ENCODE measurements at regions not wholly inside any gene's neighbourhood (a gene's known extent, or its start where the extent isn't known, plus 50 kb on each side); places are given as distances from the start of the nearest gene placed in this dataset.

DNA sequence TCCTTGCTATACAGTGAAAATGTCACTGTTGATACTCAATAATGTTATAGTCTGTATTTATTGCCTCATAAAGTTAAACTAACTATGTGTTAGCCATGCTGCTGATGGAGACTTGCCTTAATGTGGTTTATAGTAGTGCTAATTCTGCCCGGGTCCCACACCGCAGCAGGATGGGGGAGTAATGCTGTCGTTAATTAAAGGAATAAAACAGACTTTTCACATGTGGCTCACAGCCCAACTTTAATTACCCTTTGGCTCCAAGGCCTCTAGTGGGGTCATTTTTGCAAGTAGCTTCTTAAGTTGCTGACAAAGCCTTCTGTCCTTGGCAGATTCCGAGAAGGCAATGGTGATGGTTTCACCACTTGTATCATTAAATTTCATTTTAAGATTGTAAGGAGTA is 634.3 kb downstream of the TBC1D32 start:
- ChIA-PET POLR2A (no interaction called here), CTCF (no interaction called here)
- H3K4me1 ChIP-seq (ENCODE audit: control insufficient read depth, insufficient read depth, low read length) = no peaks in the 10 kb centered on the region
- no peaks in the 10 kb centered on the region for H3K9me3 ChIP-seq (ENCODE audit: control insufficient read depth, insufficient read depth, low read depth, low read length)
- TF ChIP-seq, protein P1, sequence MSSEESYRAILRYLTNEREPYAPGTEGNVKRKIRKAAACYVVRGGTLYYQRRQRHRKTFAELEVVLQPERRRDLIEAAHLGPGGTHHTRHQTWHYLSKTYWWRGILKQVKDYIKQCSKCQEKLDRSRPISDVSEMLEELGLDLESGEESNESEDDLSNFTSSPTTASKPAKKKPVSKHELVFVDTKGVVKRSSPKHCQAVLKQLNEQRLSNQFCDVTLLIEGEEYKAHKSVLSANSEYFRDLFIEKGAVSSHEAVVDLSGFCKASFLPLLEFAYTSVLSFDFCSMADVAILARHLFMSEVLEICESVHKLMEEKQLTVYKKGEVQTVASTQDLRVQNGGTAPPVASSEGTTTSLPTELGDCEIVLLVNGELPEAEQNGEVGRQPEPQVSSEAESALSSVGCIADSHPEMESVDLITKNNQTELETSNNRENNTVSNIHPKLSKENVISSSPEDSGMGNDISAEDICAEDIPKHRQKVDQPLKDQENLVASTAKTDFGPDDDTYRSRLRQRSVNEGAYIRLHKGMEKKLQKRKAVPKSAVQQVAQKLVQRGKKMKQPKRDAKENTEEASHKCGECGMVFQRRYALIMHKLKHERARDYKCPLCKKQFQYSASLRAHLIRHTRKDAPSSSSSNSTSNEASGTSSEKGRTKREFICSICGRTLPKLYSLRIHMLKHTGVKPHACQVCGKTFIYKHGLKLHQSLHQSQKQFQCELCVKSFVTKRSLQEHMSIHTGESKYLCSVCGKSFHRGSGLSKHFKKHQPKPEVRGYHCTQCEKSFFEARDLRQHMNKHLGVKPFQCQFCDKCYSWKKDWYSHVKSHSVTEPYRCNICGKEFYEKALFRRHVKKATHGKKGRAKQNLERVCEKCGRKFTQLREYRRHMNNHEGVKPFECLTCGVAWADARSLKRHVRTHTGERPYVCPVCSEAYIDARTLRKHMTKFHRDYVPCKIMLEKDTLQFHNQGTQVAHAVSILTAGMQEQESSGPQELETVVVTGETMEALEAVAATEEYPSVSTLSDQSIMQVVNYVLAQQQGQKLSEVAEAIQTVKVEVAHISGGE (tag by site-specific recombination; conservative IDR thresholded peaks at IDR 0.05; ENCODE audit: low read depth) = no peak
- TF ChIP-seq ZNF324 (tag by site-specific recombination; IDR thresholded peaks at IDR 0.05) = no peak
- no peak for TF ChIP-seq ZNF239 (tag by site-specific recombination; IDR thresholded peaks at IDR 0.05)
- TF ChIP-seq ZBTB10 (tag by site-specific recombination; IDR thresholded peaks at IDR 0.05) = no peak
- TF ChIP-seq KLF10 (tag by site-specific recombination; IDR thresholded peaks at IDR 0.05) = no peak
- TF ChIP-seq ZNF274 (IDR thresholded peaks at IDR 0.05; ENCODE audit: low read length) = no peak
- TF ChIP-seq ZNF274 (tag by site-specific recombination; IDR thresholded peaks at IDR 0.05; ENCODE audit: borderline replicate concordance) = no peak
- no peak overlapping the region for H3K27ac ChIP-seq (ENCODE audit: extremely low read depth, low read depth, low read length)
- no peak overlapping the region for H3K4me3 ChIP-seq (ENCODE audit: low read depth, low read length)
- no peaks in the 10 kb centered on the region for H3K36me3 ChIP-seq (ENCODE audit: control insufficient read depth in 2 of 2, insufficient read depth in 1 of 2, low read length in 2 of 2)

DNA sequence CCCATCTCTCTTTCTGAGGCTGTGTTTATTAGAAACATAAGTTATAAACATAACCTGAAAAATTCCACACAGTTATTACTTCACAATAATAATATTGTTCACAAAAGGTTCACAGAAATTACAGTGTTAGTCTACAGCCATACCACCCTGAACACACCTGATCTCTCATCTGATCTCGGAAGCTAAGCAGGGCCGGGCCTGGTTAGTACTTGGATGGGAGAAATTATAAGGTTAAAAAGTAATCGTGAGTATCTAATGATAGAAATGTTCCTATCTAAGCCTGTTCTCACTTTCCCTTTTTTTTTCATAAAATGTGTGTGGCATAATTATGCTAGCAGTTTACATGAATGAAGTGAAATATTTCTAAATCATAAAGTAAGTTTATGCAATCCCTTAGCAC is 647.8 kb downstream of the TBC1D32 start:
- CTCF ChIA-PET = no interaction called here
- H3K36me3 ChIP-seq (ENCODE audit: control insufficient read depth in 2 of 2, insufficient read depth in 1 of 2, low read length in 2 of 2) = no peaks in the 10 kb centered on the region
- no peak overlapping the region for H3K27ac ChIP-seq (ENCODE audit: extremely low read depth, low read depth, low read length)
- no peaks in the 10 kb centered on the region for H3K4me1 ChIP-seq (ENCODE audit: control insufficient read depth, insufficient read depth, low read length)
- H3K4me3 ChIP-seq (ENCODE audit: low read depth, low read length) = no peak overlapping the region
- H3K9me3 ChIP-seq (ENCODE audit: control insufficient read depth, insufficient read depth, low read depth, low read length) = no peaks in the 10 kb centered on the region
- TF ChIP-seq OVOL3 (tag by site-specific recombination; IDR thresholded peaks at IDR 0.05) (no peak), ZNF16 (tag by site-specific recombination; IDR thresholded peaks at IDR 0.05; ENCODE audit: low read depth) (no peak), ZFP3 (tag by site-specific recombination; IDR thresholded peaks at IDR 0.05; ENCODE audit: low read depth) (no peak)
- TF ChIP-seq, protein P2, sequence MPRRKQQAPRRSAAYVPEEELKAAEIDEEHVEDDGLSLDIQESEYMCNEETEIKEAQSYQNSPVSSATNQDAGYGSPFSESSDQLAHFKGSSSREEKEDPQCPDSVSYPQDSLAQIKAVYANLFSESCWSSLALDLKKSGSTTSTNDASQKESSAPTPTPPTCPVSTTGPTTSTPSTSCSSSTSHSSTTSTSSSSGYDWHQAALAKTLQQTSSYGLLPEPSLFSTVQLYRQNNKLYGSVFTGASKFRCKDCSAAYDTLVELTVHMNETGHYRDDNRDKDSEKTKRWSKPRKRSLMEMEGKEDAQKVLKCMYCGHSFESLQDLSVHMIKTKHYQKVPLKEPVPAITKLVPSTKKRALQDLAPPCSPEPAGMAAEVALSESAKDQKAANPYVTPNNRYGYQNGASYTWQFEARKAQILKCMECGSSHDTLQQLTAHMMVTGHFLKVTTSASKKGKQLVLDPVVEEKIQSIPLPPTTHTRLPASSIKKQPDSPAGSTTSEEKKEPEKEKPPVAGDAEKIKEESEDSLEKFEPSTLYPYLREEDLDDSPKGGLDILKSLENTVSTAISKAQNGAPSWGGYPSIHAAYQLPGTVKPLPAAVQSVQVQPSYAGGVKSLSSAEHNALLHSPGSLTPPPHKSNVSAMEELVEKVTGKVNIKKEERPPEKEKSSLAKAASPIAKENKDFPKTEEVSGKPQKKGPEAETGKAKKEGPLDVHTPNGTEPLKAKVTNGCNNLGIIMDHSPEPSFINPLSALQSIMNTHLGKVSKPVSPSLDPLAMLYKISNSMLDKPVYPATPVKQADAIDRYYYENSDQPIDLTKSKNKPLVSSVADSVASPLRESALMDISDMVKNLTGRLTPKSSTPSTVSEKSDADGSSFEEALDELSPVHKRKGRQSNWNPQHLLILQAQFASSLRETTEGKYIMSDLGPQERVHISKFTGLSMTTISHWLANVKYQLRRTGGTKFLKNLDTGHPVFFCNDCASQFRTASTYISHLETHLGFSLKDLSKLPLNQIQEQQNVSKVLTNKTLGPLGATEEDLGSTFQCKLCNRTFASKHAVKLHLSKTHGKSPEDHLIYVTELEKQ (tag by site-specific recombination; IDR thresholded peaks at IDR 0.05; ENCODE audit: borderline replicate concordance) = no peak
- POLR2A ChIA-PET = no interaction called here

DNA sequence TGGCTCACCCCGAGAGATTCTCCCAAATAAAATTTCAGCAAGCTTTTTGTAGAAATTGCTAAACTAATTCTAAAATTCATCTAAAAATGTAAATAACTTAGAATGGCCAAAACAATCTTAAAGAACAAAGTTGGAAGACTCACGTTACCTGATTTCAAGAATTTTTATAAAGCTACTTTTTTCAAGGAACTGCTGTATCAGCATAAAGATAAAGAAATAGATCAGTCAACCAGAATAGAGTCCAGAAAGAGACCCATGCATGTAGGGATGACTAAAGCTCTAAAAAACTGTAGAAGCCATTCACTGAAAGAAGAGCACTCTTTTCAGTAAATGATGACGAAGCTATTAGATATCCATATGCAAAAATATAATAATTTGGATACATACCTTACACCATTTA is 652.1 kb downstream of the TBC1D32 start:
- no peaks in the 10 kb centered on the region for H3K9me3 ChIP-seq (ENCODE audit: control insufficient read depth, insufficient read depth, low read depth, low read length)
- CTCF ChIA-PET = interaction anchor here (0.6 kb wide), 1 partner anchor 11 kb away, joined by 3 read pairs; no protein-coding TSS in a partner anchor
- no peak overlapping the region for H3K27ac ChIP-seq (ENCODE audit: extremely low read depth, low read depth, low read length)
- no peaks in the 10 kb centered on the region for H3K4me1 ChIP-seq (ENCODE audit: control insufficient read depth, insufficient read depth, low read length)
- TF ChIP-seq, protein P3, sequence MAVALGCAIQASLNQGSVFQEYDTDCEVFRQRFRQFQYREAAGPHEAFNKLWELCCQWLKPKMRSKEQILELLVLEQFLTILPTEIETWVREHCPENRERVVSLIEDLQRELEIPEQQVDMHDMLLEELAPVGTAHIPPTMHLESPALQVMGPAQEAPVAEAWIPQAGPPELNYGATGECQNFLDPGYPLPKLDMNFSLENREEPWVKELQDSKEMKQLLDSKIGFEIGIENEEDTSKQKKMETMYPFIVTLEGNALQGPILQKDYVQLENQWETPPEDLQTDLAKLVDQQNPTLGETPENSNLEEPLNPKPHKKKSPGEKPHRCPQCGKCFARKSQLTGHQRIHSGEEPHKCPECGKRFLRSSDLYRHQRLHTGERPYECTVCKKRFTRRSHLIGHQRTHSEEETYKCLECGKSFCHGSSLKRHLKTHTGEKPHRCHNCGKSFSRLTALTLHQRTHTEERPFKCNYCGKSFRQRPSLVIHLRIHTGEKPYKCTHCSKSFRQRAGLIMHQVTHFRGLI (tag by site-specific recombination; IDR thresholded peaks at IDR 0.05) = no peak
- TF ChIP-seq ZNF624 (tag by site-specific recombination; IDR thresholded peaks at IDR 0.05) = no peak
- TF ChIP-seq KLF9 (tag by site-specific recombination; IDR thresholded peaks at IDR 0.05; ENCODE audit: low read depth) = no peak
- no peak overlapping the region for H3K4me3 ChIP-seq (ENCODE audit: low read depth, low read length)
- no peaks in the 10 kb centered on the region for H3K36me3 ChIP-seq (ENCODE audit: control insufficient read depth in 2 of 2, insufficient read depth in 1 of 2, low read length in 2 of 2)
- POLR2A ChIA-PET = no interaction called here

All from HEK293 (cell line).